Upper lobe of left lung (tissue), 4 donors: ENCODE measurements at regions not wholly inside any gene's neighbourhood (a gene's known extent, or its start where the extent isn't known, plus 50 kb on each side); places are given as distances from the start of the nearest gene placed in this dataset.

ENCODE experiments used
- POLR2AphosphoS5 ChIP-seq, 2 donors: sonication (generic); formaldehyde crosslinking; IDR thresholded peaks; one replicate each; pipeline ENCODE4 v1.5.1; 2017; ENCODE audit warnings: antibody characterized with exemption in 2 of 2
- TF ChIP-seq, protein P1 (sequence below), 6 experiments: fragments of 450-650 bp in 4 of 6; fragments of 200-600 bp in 2 of 6; sonication (generic) in 2 of 6; IDR thresholded peaks; one replicate each; pipeline ENCODE4 v1.5.1; 2016 to 2019; ENCODE audit warnings: antibody characterized with exemption in 6 of 6

DNA sequence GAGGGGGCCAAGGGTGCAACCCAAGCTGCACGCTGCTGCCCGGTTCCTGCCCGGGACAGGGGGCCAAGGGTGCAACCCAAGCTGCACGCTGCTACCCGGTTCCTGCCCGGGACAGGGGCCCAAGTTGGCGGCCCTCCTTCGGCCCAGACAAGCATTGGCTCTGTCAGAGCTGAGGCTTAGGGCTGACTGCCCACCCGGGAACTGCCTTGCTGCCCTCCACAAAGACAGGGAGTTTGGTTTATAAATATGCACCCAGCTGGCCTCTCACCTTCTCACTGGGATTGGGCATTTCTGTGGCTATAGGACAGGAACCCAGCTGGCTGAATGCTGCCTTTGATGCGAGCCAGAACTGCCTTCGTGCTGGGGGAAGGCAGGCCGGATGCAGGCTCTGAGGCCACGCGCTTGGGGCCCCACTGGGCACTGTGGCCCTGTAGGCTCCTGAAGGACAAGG is 105.7 kb downstream of the IRX5 start:
- no peak for TF ChIP-seq POLR2AphosphoS5 (IDR thresholded peaks at IDR 0.05)
- TF ChIP-seq, protein P1, sequence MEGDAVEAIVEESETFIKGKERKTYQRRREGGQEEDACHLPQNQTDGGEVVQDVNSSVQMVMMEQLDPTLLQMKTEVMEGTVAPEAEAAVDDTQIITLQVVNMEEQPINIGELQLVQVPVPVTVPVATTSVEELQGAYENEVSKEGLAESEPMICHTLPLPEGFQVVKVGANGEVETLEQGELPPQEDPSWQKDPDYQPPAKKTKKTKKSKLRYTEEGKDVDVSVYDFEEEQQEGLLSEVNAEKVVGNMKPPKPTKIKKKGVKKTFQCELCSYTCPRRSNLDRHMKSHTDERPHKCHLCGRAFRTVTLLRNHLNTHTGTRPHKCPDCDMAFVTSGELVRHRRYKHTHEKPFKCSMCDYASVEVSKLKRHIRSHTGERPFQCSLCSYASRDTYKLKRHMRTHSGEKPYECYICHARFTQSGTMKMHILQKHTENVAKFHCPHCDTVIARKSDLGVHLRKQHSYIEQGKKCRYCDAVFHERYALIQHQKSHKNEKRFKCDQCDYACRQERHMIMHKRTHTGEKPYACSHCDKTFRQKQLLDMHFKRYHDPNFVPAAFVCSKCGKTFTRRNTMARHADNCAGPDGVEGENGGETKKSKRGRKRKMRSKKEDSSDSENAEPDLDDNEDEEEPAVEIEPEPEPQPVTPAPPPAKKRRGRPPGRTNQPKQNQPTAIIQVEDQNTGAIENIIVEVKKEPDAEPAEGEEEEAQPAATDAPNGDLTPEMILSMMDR (IDR thresholded peaks at IDR 0.05): no peak
